ENCODE measurements at regions not wholly inside any gene's neighbourhood (a gene's known extent, or its start where the extent isn't known, plus 50 kb on each side); places are given as distances from the start of the nearest gene placed in this dataset.
A peak's percentile ranks its signal among the peaks of the same experiment; 100 is the strongest.

DNA sequence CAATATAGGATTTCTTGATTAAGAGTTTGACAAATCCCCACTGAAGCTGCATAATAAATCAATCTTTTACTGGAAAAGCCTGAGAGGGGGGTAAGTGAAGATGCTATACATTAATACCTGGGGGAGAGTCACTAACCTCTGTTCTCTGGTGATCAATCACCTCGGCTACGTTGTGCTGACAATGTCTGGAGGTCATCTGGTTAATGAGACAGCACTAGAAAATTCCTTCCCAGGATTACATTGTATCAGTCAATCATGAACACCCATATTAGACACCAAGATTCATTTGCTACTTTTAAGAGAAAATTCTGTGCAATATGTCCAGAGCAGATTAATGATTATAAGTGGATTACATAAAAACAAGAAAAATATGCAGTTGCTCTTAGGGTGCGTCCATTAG, 408.3 kb downstream of the PDHA2 start:
- H3K36me3 ChIP-seq: no peaks in the 10 kb centered on the region
- H3K4me1 ChIP-seq: no peaks in the 10 kb centered on the region
- no peaks in the 10 kb centered on the region for H3K9me3 ChIP-seq
- no peaks in the 10 kb centered on the region for H3K27me3 ChIP-seq
- DNase-seq: no peak
- TF ChIP-seq, protein P1, sequence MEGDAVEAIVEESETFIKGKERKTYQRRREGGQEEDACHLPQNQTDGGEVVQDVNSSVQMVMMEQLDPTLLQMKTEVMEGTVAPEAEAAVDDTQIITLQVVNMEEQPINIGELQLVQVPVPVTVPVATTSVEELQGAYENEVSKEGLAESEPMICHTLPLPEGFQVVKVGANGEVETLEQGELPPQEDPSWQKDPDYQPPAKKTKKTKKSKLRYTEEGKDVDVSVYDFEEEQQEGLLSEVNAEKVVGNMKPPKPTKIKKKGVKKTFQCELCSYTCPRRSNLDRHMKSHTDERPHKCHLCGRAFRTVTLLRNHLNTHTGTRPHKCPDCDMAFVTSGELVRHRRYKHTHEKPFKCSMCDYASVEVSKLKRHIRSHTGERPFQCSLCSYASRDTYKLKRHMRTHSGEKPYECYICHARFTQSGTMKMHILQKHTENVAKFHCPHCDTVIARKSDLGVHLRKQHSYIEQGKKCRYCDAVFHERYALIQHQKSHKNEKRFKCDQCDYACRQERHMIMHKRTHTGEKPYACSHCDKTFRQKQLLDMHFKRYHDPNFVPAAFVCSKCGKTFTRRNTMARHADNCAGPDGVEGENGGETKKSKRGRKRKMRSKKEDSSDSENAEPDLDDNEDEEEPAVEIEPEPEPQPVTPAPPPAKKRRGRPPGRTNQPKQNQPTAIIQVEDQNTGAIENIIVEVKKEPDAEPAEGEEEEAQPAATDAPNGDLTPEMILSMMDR (IDR thresholded peaks at IDR 0.05; ENCODE audit: low read depth, low read length): no peak
- no peak overlapping the region for H3K4me3 ChIP-seq (ENCODE audit: low read depth, low read length)

DNA sequence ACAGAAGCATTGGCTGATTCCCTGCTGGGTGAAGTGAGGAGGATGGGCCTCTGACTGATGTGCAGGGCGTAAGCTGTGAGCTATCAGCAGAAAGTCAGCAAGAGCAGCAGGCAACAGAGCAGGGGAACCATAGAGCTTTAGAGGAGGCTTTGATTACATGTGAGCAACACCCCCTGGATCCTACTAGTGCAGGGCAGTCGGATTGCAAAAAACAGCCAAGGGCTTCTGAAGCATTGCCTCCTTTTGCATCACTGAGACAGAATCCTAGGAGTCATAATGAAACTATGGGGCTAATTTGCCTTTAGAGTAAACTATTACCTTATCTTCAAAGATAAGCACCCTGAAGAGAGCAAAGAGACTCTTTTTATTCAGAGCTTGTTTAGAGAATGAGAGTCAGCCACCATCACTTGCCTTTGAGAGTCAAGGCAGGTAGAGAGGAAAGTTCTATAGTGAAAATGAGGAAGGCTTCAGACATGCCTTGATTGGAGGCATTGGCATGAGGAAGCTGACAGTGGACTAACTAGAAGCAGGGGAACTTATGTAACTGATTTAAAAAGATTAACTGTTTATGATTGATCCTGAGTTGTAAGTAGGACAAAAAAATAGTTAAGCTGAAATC, 420.3 kb downstream of the PDHA2 start:
- Histone ChIP-seq H3K27me3 (no peaks in the 10 kb centered on the region), H3K9me3 (no peaks in the 10 kb centered on the region), H3K4me3 (ENCODE audit: low read depth, low read length) (no peak overlapping the region), H3K36me3 (no peaks in the 10 kb centered on the region), H3K4me1 (no peaks in the 10 kb centered on the region)
- DNase-seq: peak; percentile 3
- TF ChIP-seq, protein P1 (IDR thresholded peaks at IDR 0.05; ENCODE audit: low read depth, low read length): no peak

DNA sequence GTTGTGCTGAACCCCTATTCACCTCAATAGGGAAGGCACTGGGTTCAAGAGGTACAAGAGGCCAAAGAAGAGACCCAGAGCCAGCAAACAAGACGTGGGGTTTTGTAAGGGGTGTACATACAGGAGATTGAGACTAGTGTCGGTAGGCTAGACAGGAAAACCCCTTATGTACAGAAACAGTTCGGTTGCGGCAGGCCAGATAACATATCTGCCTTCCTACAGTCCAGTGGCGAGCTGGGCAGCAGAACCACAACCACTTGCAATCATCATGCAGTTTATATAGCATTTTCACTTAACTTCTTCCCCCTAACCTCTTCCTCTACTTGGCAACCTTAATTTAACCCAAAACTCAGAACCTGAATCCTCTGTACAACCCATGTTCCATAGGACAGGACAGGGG, 422.2 kb downstream of the PDHA2 start:
- TF ChIP-seq, protein P1 (IDR thresholded peaks at IDR 0.05; ENCODE audit: low read depth, low read length): no peak
- no peaks in the 10 kb centered on the region for H3K9me3 ChIP-seq
- no peak for DNase-seq
- no peaks in the 10 kb centered on the region for H3K27me3 ChIP-seq
- no peaks in the 10 kb centered on the region for H3K4me1 ChIP-seq
- no peak overlapping the region for H3K4me3 ChIP-seq (ENCODE audit: low read depth, low read length)
- H3K36me3 ChIP-seq: no peaks in the 10 kb centered on the region

DNA sequence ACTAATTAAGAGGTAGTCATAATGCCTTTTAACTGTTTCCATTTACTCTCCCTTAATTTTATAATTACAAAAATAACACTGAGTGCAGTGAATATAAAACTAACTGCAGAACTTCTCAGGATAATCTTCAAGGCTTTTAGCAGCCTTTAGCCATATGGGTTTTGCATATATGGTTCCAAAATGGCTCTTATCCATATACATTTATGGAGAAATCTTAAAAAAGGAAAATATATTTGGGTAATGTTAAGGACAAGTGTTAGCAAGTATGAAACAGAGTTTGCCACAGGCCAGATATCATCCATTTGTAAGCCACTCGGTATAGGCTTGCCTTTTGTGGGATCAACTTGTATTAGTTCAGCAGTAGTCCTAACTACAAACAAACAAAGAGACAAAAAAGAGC, 423.4 kb downstream of the PDHA2 start:
- no peaks in the 10 kb centered on the region for H3K27me3 ChIP-seq
- H3K4me3 ChIP-seq (ENCODE audit: low read depth, low read length): no peak overlapping the region
- TF ChIP-seq, protein P1 (IDR thresholded peaks at IDR 0.05; ENCODE audit: low read depth, low read length): no peak

DNA sequence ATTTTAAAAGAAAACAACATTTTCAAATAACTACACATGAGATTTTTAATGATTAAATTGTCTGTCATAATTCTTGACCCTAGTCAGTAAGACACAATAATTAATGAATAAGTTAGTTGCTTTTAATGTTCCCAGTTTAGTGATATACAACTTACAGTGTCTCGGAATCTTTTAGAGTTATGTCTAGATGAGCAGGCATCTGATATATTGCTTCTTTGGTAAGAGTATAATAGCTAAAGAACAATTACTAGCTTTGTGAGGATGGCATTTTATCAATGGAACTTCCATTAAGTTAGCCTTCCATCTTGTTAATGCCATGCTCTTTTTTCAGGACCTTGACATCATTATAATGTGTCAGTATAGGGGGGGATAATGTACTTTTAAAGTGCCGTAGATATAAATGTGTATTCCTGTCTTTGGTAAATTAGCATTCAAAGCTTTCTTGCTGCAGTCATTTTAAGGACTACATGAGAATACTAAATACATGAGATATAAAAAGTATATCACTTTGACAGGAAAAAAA, 425.1 kb downstream of the PDHA2 start:
- DNase-seq: no peak
- Histone ChIP-seq H3K4me3 (ENCODE audit: low read depth, low read length) (no peak overlapping the region), H3K27me3 (no peaks in the 10 kb centered on the region), H3K4me1 (no peaks in the 10 kb centered on the region), H3K36me3 (no peaks in the 10 kb centered on the region), H3K9me3 (no peaks in the 10 kb centered on the region; the same call in 1 of the 2 replicates)
- TF ChIP-seq, protein P1 (IDR thresholded peaks at IDR 0.05; ENCODE audit: low read depth, low read length): no peak

More for the DNA sequence above, 423.4 kb downstream of the PDHA2 start:
- Histone ChIP-seq H3K9me3 (no peaks in the 10 kb centered on the region), H3K4me1 (no peaks in the 10 kb centered on the region), H3K36me3 (no peaks in the 10 kb centered on the region)
- no peak for DNase-seq

DNA sequence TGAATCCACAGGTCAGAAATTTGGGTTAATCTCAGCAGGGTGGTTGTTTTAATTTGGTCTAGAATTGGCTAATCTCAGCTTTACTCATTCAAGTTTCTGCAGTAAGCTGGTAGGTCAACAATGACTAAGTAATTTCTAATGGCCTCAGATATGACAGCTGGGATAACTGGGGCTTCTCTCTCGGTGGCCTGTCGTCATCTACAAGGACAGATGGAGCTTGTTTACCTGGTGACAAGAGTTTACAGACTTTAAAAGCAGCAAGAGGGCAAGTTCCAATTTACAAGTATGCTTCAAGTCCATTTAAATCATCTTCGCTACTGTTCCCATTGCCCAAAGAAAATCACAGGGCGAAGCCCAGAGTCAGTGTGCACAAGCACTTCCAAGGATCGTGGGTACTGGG, 453.9 kb downstream of the PDHA2 start:
- no peak overlapping the region for H3K4me3 ChIP-seq (ENCODE audit: low read depth, low read length)
- TF ChIP-seq, protein P1 (IDR thresholded peaks at IDR 0.05; ENCODE audit: low read depth, low read length): no peak
- DNase-seq: no peak
- H3K9me3 ChIP-seq: no peaks in the 10 kb centered on the region
- H3K36me3 ChIP-seq: no peaks in the 10 kb centered on the region
- H3K4me1 ChIP-seq: peaks cover 19% of the 10 kb centered on the region
- no peaks in the 10 kb centered on the region for H3K27me3 ChIP-seq

Data from BE2C (cell line).